Left ventricle myocardium inferior (tissue), 1 donor: ENCODE measurements at regions not wholly inside any gene's neighbourhood (a gene's known extent, or its start where the extent isn't known, plus 50 kb on each side); places are given as distances from the start of the nearest gene placed in this dataset.

Source experiments
- DNase-seq: peaks from one replicate; pipeline ENCODE4 v3.0.0-alpha.2; 2020
- H3K27ac ChIP-seq: fragments of 200-600 bp; replicated peaks from 2 replicates; pipeline ENCODE4 v1.8.0; 2021
- H3K27me3 ChIP-seq: fragments of 200-600 bp; 2 replicates; pipeline ENCODE4 v1.8.0; 2021; ENCODE audit warnings: low read depth
- H3K36me3 ChIP-seq: fragments of 200-600 bp; 2 replicates; pipeline ENCODE4 v1.8.0; 2021
- H3K4me1 ChIP-seq: fragments of 200-600 bp; 2 replicates; pipeline ENCODE4 v1.8.0; 2021
- H3K4me3 ChIP-seq: fragments of 200-600 bp; 2 replicates; pipeline ENCODE4 v1.8.0; 2021; ENCODE audit warnings: mild to moderate bottlenecking, moderate library complexity
- H3K9me3 ChIP-seq: fragments of 200-600 bp; replicated peaks from 2 replicates; pipeline ENCODE4 v1.8.0; 2021
- intact Hi-C: fragments of 100-400 bp; cut with micrococcal nuclease; formaldehyde crosslinking; loops from one replicate; pipeline ENCODE4 v1.11.0; 2022
- TF ChIP-seq, protein P1 (sequence below): fragments of 200-600 bp; IDR thresholded peaks from 2 replicates; pipeline ENCODE4 v1.8.0; 2021; ENCODE audit warnings: antibody characterized with exemption, mild to moderate bottlenecking, borderline replicate concordance
- donor health status: DM: no; HTN: yes; CAD: no; lungs with severe emphysema.

DNA sequence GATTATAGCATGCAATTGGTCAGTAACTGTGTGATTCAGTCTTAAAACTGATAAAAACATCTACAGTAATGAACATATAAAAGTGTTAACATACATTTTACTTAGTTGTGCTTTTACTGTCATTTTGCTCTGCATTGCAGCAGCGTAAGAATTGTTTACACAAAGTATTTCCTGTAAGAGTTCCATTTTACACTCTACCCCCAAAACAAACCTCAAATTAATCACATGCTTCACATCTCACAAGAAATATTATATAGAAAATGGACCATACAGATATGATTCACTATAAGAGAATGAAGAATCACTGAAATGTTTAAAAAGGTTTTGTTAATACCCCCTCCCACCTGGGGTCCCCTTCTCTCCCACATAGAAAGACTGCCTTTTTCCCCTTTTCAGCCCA, 225.9 kb upstream of the LRRN1 start:
- no peaks in the 10 kb centered on the region for H3K9me3 ChIP-seq
- no peak for DNase-seq
- no peak overlapping the region for H3K27ac ChIP-seq
- H3K27me3 ChIP-seq: no peaks in the 10 kb centered on the region
- H3K4me1 ChIP-seq: no peaks in the 10 kb centered on the region
- no peak overlapping the region for H3K4me3 ChIP-seq
- TF ChIP-seq, protein P1, sequence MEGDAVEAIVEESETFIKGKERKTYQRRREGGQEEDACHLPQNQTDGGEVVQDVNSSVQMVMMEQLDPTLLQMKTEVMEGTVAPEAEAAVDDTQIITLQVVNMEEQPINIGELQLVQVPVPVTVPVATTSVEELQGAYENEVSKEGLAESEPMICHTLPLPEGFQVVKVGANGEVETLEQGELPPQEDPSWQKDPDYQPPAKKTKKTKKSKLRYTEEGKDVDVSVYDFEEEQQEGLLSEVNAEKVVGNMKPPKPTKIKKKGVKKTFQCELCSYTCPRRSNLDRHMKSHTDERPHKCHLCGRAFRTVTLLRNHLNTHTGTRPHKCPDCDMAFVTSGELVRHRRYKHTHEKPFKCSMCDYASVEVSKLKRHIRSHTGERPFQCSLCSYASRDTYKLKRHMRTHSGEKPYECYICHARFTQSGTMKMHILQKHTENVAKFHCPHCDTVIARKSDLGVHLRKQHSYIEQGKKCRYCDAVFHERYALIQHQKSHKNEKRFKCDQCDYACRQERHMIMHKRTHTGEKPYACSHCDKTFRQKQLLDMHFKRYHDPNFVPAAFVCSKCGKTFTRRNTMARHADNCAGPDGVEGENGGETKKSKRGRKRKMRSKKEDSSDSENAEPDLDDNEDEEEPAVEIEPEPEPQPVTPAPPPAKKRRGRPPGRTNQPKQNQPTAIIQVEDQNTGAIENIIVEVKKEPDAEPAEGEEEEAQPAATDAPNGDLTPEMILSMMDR: no peak
- no peaks in the 10 kb centered on the region for H3K36me3 ChIP-seq
- intact Hi-C loops: no loop called here

DNA sequence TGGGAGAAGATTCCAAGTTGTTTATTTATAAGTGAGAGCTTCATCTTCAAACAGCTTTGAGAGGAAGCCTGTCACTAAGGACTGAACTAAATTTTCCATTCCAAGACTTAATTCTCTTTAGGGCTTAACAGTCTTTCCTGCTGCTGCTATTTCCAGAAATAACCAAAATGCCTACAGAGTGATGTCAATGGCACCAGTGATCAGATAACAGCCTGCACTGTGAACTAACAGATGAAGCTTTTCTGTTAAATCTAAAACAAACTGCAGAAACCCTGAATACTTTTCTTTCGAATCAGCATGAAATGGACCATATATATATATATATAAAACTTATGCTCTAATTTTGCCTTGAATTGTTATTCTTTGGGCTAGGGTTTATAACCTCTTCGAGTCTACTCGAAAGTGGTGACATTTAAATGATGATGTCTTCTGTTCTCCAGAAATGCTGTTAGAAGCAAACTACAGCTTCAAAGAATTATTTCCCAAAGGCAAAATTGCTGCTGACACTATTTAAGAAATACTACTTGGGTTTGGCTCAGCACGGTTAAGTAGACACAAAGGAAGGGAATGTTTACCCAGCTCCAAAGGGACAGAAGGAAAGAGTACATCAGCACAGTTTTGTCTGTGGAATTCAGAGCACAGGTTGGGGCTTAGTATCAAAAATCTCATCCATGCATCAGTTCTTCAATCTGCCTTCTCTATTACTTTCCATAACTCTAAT, 238.5 kb upstream of the LRRN1 start:
- Histone ChIP-seq H3K9me3 (peaks cover 9% of the 10 kb centered on the region), H3K4me3 (no peak overlapping the region), H3K27ac (no peak overlapping the region), H3K4me1 (no peaks in the 10 kb centered on the region), H3K27me3 (no peaks in the 10 kb centered on the region), H3K36me3 (no peaks in the 10 kb centered on the region)
- TF ChIP-seq, protein P1: no peak
- DNase-seq: no peak
- intact Hi-C loops: no loop called here

DNA sequence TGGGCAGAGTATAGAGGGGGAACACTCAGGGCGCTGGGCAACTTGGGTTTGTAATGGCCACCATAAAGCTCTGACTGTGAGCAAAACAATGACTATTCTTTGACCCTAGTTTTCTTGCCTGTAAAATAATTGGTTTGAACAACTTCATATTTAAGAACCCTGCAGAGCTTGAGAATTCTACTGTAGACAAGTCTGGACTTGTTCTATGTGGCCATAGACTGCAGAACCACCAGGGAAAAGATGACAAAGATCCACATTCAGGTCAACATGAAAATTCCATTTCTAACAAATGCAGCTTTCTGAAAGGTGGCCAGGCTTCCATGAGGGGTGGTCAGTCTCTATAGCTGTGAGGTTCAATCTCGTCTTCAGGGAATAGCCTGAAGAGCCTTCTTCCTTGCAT, 239.4 kb upstream of the LRRN1 start:
- no peaks in the 10 kb centered on the region for H3K27me3 ChIP-seq
- no peak overlapping the region for H3K27ac ChIP-seq
- H3K4me1 ChIP-seq: no peaks in the 10 kb centered on the region
- intact Hi-C loops: no loop called here
- peaks cover 9% of the 10 kb centered on the region for H3K9me3 ChIP-seq
- TF ChIP-seq, protein P1: no peak
- no peak for DNase-seq
- no peak overlapping the region for H3K4me3 ChIP-seq
- H3K36me3 ChIP-seq: no peaks in the 10 kb centered on the region

DNA sequence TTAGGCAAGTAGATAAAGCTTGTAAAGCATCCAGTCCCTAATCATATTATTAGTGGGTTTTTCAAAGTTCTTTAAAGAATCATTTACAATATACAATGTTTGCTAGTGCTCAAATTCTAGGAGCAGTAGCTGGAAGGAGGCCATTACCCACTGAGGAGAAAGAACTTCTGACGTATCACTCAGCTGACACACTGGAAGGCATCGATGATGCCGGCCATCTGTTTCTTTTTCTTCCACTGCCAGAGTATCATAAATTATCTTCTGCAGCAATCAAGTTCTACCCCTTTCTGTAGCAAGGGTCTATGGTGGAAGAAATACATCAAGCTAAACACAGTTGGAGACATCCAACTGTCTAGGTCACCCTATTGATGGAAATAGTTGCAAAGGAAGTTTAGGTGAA, 243.2 kb upstream of the LRRN1 start:
- TF ChIP-seq, protein P1: no peak
- peaks cover 16% of the 10 kb centered on the region for H3K9me3 ChIP-seq
- no peak for DNase-seq
- H3K4me1 ChIP-seq: no peaks in the 10 kb centered on the region
- intact Hi-C loops: no loop called here
- no peak overlapping the region for H3K4me3 ChIP-seq
- no peaks in the 10 kb centered on the region for H3K36me3 ChIP-seq
- H3K27ac ChIP-seq: no peak overlapping the region
- H3K27me3 ChIP-seq: no peaks in the 10 kb centered on the region

DNA sequence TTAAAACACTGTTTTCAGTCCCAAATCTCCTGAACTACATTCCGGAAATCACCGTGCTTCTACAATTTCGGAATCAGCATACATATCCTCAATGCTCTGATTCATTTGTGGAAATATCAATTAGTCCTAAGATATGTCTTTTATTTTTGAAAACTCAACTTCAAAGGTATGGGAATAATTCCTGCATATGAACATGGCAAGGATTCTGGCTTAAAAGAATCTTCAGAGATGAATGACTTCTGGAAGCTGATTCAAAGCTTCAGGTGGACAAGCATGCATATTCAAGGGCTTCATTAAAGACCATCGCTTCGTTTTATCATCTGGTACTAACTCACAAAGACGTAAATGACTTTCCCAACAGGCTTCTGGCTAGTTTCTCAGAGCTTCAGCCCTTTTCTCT, 246.0 kb upstream of the LRRN1 start:
- intact Hi-C loops: no loop called here
- TF ChIP-seq, protein P1: no peak
- peaks cover 35% of the 10 kb centered on the region for H3K9me3 ChIP-seq
- no peaks in the 10 kb centered on the region for H3K36me3 ChIP-seq
- no peaks in the 10 kb centered on the region for H3K27me3 ChIP-seq
- no peak for DNase-seq
- H3K27ac ChIP-seq: no peak overlapping the region
- H3K4me3 ChIP-seq: no peak overlapping the region
- H3K4me1 ChIP-seq: no peaks in the 10 kb centered on the region
